ENCODE measurements at regions not wholly inside any gene's neighbourhood (a gene's known extent, or its start where the extent isn't known, plus 50 kb on each side); places are given as distances from the start of the nearest gene placed in this dataset.

GRCh38 chr12:97989366-97989940 lies 525.9 kb upstream of the TMPO start:
- no peak for DNase-seq

- DNase-seq, result no peak
Observed at GRCh38 chr12:97994746-97995484, 520.5 kb upstream of the TMPO start.

- DNase-seq, result no peak
Observed at GRCh38 chr12:97995559-97995958, 519.8 kb upstream of the TMPO start.

GRCh38 chr12:98001430-98001829 lies 514.0 kb upstream of the TMPO start:
- DNase-seq, result no peak

- peak; percentile 62 for DNase-seq
Observed at GRCh38 chr12:98002887-98003493, 512.4 kb upstream of the TMPO start.

GRCh38 chr12:98007963-98008362 lies 507.4 kb upstream of the TMPO start:
- DNase-seq, result no peak

GRCh38 chr12:98013560-98013959 lies 501.8 kb upstream of the TMPO start:
- DNase-seq, result no peak

GRCh38 chr12:98018836-98019235 lies 496.6 kb upstream of the TMPO start:
- DNase-seq, result no peak

GRCh38 chr12:98020376-98020775 lies 495.0 kb upstream of the TMPO start:
- DNase-seq, result no peak

- no peak for DNase-seq
Observed at GRCh38 chr12:98022961-98023360, 492.4 kb upstream of the TMPO start.

GRCh38 chr12:98037401-98038140 lies 477.8 kb upstream of the TMPO start:
- DNase-seq, result no peak

- DNase-seq, result no peak
Observed at GRCh38 chr12:98042668-98043067, 472.7 kb upstream of the TMPO start.

GRCh38 chr12:98045395-98045794 lies 470.0 kb upstream of the TMPO start:
- DNase-seq, result no peak

- no peak for DNase-seq
Observed at GRCh38 chr12:98048326-98048725, 467.1 kb upstream of the TMPO start.

GRCh38 chr12:98053202-98053601 lies 462.2 kb upstream of the TMPO start:
- DNase-seq, result no peak

GRCh38 chr12:98057701-98058100 lies 457.7 kb upstream of the TMPO start:
- DNase-seq, result no peak

- DNase-seq, result no peak
Observed at GRCh38 chr12:98058213-98058612, 457.2 kb upstream of the TMPO start.

- no peak for DNase-seq
Observed at GRCh38 chr12:98058838-98059237, 456.6 kb upstream of the TMPO start.

- DNase-seq, result no peak
Observed at GRCh38 chr12:98059659-98060343, 455.6 kb upstream of the TMPO start.

GRCh38 chr12:98060411-98060810 lies 455.0 kb upstream of the TMPO start:
- DNase-seq, result no peak

- no peak for DNase-seq
Observed at GRCh38 chr12:98062464-98063245, 452.7 kb upstream of the TMPO start.

GRCh38 chr12:98064501-98064900 lies 450.9 kb upstream of the TMPO start:
- DNase-seq, result no peak
